ENCODE measurements at regions not wholly inside any gene's neighbourhood (a gene's known extent, or its start where the extent isn't known, plus 50 kb on each side); places are given as distances from the start of the nearest gene placed in this dataset.

- WGBS, 2 donors (ENCODE audit: low coverage in 1 of 2), result 48 to 65% methylated on average over 2 of the region's 2 CpGs
- Histone ChIP-seq H3K4me3 (no peak overlapping the region), H3K27ac (no peak overlapping the region), H3K27me3 (no peaks in the 10 kb centered on the region), H3K36me3 (no peaks in the 10 kb centered on the region), H3K9me3 (no peaks in the 10 kb centered on the region), H3K4me1 (no peaks in the 10 kb centered on the region)
- in situ Hi-C loops (cut with MboI; ENCODE audit: low pct_ligation_motif_present in 1 of 4, low pct_unique_long_range_greater_than_20kb in 1 of 4, low sequenced_read_pairs in 3 of 4) (no loop called here), intact Hi-C loops (cut with DNase I; ENCODE audit: low total_unique reads) (no loop called here)
- no peak for DNase-seq
- TF ChIP-seq, protein P1, sequence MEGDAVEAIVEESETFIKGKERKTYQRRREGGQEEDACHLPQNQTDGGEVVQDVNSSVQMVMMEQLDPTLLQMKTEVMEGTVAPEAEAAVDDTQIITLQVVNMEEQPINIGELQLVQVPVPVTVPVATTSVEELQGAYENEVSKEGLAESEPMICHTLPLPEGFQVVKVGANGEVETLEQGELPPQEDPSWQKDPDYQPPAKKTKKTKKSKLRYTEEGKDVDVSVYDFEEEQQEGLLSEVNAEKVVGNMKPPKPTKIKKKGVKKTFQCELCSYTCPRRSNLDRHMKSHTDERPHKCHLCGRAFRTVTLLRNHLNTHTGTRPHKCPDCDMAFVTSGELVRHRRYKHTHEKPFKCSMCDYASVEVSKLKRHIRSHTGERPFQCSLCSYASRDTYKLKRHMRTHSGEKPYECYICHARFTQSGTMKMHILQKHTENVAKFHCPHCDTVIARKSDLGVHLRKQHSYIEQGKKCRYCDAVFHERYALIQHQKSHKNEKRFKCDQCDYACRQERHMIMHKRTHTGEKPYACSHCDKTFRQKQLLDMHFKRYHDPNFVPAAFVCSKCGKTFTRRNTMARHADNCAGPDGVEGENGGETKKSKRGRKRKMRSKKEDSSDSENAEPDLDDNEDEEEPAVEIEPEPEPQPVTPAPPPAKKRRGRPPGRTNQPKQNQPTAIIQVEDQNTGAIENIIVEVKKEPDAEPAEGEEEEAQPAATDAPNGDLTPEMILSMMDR (IDR thresholded peaks at IDR 0.05), result no peak
- TF ChIP-seq POLR2A (IDR thresholded peaks at IDR 0.05) (no peak), EP300 (IDR thresholded peaks at IDR 0.05; ENCODE audit: low read depth) (no peak), POLR2AphosphoS5 (IDR thresholded peaks at IDR 0.05) (no peak)
Measured at GRCh38 chr4:54898656-54899340, 226.6 kb downstream of the KDR start.

GRCh38 chr4:54898056-54898562 is 227.3 kb downstream of the KDR start:
- no peak overlapping the region for H3K4me3 ChIP-seq
- no peaks in the 10 kb centered on the region for H3K4me1 ChIP-seq
- TF ChIP-seq EP300 (IDR thresholded peaks at IDR 0.05; ENCODE audit: low read depth), result no peak
- TF ChIP-seq, protein P1 (IDR thresholded peaks at IDR 0.05), result no peak
- no peak for TF ChIP-seq POLR2AphosphoS5 (IDR thresholded peaks at IDR 0.05)
- no peak for TF ChIP-seq POLR2A (IDR thresholded peaks at IDR 0.05)
- no peak for DNase-seq
- in situ Hi-C loops (cut with MboI; ENCODE audit: low pct_ligation_motif_present in 1 of 4, low pct_unique_long_range_greater_than_20kb in 1 of 4, low sequenced_read_pairs in 3 of 4) (no loop called here), intact Hi-C loops (cut with DNase I; ENCODE audit: low total_unique reads) (no loop called here)
- H3K27ac ChIP-seq, result no peak overlapping the region
- H3K27me3 ChIP-seq, result no peaks in the 10 kb centered on the region
- no peaks in the 10 kb centered on the region for H3K36me3 ChIP-seq
- no peaks in the 10 kb centered on the region for H3K9me3 ChIP-seq
- 50 to 52% methylated on average over 1 of the region's 1 CpG for WGBS, 2 donors (ENCODE audit: low coverage in 1 of 2)

DNA sequence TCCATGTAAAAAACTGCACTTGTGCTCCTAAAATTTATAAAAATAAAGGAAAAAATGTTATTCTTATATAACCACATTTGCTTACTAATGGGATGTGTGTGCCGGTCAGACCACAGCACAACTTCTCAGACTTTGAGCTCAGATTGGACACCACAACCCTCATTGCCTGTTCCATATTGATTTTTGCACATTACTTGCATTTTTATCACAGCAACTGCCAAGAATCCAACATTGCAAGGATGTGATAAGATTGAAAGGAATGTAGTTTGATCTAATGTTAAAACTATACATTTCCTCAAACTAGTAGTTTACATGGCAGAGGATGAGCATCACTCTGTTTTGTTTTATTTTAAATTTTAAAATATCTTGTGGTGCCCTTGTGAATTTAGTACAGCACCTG is 227.8 kb downstream of the KDR start:
- Histone ChIP-seq H3K27me3 (no peaks in the 10 kb centered on the region), H3K9me3 (no peaks in the 10 kb centered on the region), H3K4me1 (no peaks in the 10 kb centered on the region), H3K36me3 (no peaks in the 10 kb centered on the region), H3K4me3 (no peak overlapping the region), H3K27ac (no peak overlapping the region)
- 93 to 94% methylated on average over 1 of the region's 1 CpG for WGBS, 2 donors (ENCODE audit: low coverage in 1 of 2)
- intact Hi-C loops (cut with DNase I; ENCODE audit: low total_unique reads), result no loop called here
- TF ChIP-seq POLR2AphosphoS5 (IDR thresholded peaks at IDR 0.05), result no peak
- TF ChIP-seq EP300 (IDR thresholded peaks at IDR 0.05; ENCODE audit: low read depth), result no peak
- no peak for TF ChIP-seq POLR2A (IDR thresholded peaks at IDR 0.05)
- TF ChIP-seq, protein P1 (IDR thresholded peaks at IDR 0.05), result no peak
- no peak for DNase-seq
- in situ Hi-C loops (cut with MboI; ENCODE audit: low pct_ligation_motif_present in 1 of 4, low pct_unique_long_range_greater_than_20kb in 1 of 4, low sequenced_read_pairs in 3 of 4), result no loop called here

DNA sequence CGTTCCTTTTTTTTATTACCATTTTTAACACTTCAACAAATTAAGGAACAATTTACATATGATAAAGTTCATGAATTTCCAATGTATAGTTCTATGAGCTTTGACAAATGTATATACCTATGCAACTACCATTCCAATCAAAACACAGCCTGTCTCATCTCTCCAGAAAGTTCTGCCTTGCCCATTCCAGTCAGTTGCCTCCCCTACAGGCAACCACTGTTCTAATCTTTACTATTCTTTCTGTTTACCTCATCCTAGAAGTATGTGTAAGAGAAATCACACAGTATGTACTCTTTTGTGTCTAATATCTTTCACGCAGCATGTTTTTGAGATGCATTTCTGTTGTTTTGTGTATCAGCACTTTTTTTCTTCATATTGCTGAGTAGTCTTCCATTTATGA is 224.9 kb downstream of the KIT start:
- Histone ChIP-seq H3K27me3 (no peaks in the 10 kb centered on the region), H3K36me3 (no peaks in the 10 kb centered on the region), H3K4me1 (no peaks in the 10 kb centered on the region), H3K4me3 (no peak overlapping the region), H3K27ac (no peak overlapping the region), H3K9me3 (no peaks in the 10 kb centered on the region)
- no peak for TF ChIP-seq POLR2A (IDR thresholded peaks at IDR 0.05)
- TF ChIP-seq, protein P1 (IDR thresholded peaks at IDR 0.05), result no peak
- no peak for TF ChIP-seq EP300 (IDR thresholded peaks at IDR 0.05; ENCODE audit: low read depth)
- TF ChIP-seq POLR2AphosphoS5 (IDR thresholded peaks at IDR 0.05), result no peak
- no peak for DNase-seq
- WGBS, 2 donors (ENCODE audit: low coverage in 1 of 2), result 42 to 63% methylated on average over 2 of the region's 2 CpGs
- in situ Hi-C loops (cut with MboI; ENCODE audit: low pct_ligation_motif_present in 1 of 4, low pct_unique_long_range_greater_than_20kb in 1 of 4, low sequenced_read_pairs in 3 of 4), result no loop called here
- intact Hi-C loops (cut with DNase I; ENCODE audit: low total_unique reads), result no loop called here

Data from transverse colon (tissue), 4 donors.